ENCODE measurements at regions not wholly inside any gene's neighbourhood (a gene's known extent, or its start where the extent isn't known, plus 50 kb on each side); places are given as distances from the start of the nearest gene placed in this dataset.

DNA sequence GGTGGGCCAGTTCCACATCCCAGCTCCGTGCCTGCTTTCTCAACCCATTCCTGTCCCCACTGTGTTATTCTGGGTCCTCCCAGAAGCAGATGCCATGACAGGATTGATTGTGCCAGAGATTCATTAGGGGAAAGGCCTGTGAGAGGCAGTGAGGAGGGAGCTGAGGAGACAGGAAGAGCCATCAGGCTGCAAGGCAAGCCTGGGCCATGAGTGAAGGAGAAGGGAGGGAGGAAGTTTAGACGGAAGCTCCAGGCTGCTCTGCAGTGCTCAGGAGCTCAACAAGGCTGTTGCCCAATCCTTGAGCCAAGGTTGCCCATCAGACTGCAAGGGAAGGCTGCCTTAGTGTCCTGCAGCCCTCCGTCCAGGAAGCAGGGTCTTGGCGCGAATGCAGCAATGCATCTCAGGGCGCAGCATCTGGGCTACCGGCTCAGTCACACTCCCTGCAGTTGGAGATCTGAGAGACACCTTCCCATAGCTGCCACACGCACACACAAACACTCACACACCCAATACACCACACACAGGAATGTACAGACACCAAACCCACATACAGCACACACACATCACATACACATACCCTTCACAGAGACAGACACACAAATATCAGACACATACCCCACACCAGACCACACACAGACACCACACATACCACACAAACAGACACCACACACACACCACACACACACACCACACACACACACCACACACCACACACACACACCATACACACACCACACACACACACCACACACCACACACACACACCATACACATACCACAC, 139.5 kb upstream of the NDUFV2 start:
- TF ChIP-seq, protein P1, sequence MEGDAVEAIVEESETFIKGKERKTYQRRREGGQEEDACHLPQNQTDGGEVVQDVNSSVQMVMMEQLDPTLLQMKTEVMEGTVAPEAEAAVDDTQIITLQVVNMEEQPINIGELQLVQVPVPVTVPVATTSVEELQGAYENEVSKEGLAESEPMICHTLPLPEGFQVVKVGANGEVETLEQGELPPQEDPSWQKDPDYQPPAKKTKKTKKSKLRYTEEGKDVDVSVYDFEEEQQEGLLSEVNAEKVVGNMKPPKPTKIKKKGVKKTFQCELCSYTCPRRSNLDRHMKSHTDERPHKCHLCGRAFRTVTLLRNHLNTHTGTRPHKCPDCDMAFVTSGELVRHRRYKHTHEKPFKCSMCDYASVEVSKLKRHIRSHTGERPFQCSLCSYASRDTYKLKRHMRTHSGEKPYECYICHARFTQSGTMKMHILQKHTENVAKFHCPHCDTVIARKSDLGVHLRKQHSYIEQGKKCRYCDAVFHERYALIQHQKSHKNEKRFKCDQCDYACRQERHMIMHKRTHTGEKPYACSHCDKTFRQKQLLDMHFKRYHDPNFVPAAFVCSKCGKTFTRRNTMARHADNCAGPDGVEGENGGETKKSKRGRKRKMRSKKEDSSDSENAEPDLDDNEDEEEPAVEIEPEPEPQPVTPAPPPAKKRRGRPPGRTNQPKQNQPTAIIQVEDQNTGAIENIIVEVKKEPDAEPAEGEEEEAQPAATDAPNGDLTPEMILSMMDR (IDR thresholded peaks at IDR 0.05): no peak
- TF ChIP-seq POLR2A (IDR thresholded peaks at IDR 0.05): no peak
